SH-SY5Y (cell line): ENCODE measurements at regions not wholly inside any gene's neighbourhood (a gene's known extent, or its start where the extent isn't known, plus 50 kb on each side); places are given as distances from the start of the nearest gene placed in this dataset.

Experiments used
- GATA2 ChIP-seq: IDR thresholded peaks from 2 replicates; pipeline ENCODE4 v1.6.1; 2011; ENCODE audit warnings: mild to moderate bottlenecking, low read depth, low read length
- GATA3 ChIP-seq: IDR thresholded peaks from 2 replicates; pipeline ENCODE4 v1.6.1; 2011; ENCODE audit warnings: low read depth, mild to moderate bottlenecking, low read length, moderate library complexity

GRCh38 chr3:168877899-168878298 lies 782.2 kb upstream of the GOLIM4 start:
- no peak for TF ChIP-seq GATA2
- TF ChIP-seq GATA3, result no peak
